Fibroblast of peridontal ligament (primary cell): ENCODE measurements at regions not wholly inside any gene's neighbourhood (a gene's known extent, or its start where the extent isn't known, plus 50 kb on each side); places are given as distances from the start of the nearest gene placed in this dataset.

Experiments
- DNase-seq: peaks from one replicate; pipeline ENCODE4 v3.0.0-alpha.2; 2010; ENCODE audit errors: extremely low read depth

DNA sequence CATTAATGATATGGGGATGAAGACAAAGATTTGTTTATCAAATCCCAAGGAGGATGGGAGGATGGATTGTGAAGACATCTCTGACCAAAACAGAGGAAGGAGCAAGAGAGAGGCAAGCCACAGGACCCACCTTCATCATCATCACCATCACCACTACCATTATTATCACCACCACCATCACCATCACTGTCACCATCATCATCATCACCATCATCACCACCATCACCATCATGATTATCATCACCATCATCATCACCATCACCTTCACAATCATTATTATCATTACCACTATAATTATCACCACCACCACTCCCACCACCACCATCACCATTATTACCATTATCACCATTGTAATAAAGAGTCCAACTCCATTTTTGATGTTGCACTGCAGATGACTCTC is 482.5 kb downstream of the PTPRU start:
- no peak for DNase-seq

DNA sequence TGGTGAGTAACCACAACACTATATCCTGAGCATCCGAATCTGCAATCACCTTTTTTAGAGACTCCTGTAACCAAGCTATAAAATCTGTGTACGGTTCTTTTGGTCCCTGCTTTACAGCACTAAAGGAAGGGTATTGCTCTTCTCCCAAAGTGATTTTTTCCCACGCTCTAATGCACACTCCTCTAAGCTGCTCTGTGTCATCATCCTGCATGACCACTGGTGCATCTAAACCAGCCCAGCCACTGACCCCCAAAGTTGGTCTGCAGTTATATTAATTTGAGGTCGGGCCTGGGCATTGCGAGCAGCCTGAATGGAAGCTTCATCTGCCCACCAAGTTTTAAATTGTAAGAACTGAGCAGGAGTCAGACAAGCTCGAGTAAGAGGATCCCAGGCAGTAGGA is 480.0 kb downstream of the PTPRU start:
- no peak for DNase-seq

DNA sequence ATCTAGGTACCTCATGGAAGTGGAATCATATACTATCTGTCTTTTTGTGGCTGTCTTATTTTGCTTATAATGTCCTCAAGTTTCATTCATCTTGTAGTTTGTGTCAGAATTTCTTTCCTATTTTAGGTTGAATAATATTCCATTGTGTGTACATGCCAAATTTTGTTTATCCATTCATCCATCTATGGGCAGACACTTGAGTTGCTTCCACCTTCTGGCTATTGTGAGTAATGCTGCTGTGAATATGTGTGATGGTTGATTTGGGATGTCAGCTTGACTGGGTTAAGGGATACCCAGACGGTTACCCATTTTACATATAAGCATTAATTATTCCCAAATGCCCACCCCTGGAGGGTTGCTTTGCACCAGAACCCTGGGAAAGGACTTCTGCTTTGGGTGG is 477.5 kb downstream of the PTPRU start:
- peak; percentile 35 for DNase-seq

DNA sequence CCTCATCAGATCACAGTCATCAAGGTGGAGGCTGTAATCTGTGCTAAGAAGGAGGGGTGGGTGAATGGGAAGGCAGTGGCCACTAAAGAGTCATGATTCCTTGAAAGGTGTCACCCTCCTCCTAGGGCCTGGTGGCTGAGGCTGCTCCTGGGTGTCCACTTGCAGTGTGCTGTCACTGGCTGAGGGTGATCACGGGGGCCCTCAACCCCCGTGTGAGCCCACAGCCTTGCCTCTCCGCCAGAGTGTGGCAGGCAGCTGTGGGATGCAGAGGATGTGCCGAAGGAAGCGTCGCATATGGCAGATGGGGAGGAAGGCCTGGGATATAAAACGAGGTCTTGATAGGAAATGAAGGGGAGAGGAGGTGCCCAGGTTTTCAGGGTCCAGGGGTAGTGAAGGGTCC is 476.5 kb downstream of the PTPRU start:
- DNase-seq = no peak

DNA sequence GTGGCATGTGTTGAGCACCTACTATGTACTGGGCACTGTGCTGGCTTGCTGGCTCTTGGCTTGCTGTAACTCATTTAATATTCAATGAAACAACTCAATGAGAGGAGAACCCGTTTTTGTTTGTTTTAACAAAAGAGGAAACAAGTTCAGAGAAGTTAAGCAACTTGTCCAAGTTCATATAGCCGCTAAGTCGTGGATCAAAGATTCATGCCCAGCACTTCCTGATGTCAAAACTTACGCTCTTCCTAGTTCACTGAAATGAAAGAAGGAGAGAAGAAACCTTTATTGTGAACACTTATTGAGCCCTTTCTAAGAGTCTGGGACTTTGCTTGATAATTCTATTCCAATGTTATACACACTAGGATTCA is 475.9 kb downstream of the PTPRU start:
- no peak for DNase-seq

DNA sequence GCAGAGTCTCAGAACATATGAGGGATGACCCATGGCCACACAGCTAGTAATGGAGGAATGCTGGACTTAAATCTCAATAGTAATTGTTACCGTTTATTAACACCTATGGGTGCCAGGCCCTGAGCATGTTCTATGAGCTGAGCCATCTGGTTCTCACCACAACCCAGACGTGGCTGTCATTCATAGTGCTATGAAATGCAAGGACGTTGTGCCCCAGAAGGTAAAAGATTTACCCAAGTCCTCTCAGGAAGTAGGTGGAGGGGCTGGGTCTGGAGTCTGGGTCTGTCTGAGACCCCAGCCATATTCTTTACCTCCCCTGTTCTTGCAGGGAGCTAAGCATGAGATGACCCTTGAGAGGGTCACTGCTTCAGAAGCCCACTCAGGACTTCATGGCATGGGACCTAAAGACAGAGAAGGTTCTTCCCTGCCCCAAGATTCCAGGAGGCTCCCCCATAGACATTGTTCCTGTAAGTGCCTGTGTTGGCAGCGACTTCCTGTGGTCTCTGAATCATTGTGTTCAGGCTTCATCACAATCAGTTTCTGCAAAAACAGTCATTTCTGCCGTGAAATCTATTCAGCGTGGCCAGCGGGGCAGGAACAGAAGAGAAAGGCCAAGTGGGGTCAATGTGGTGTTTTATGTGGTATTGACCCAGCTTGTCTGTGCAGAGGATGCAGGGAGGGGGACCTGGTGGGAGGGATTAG is 475.4 kb downstream of the PTPRU start:
- peak; percentile 79 for DNase-seq

DNA sequence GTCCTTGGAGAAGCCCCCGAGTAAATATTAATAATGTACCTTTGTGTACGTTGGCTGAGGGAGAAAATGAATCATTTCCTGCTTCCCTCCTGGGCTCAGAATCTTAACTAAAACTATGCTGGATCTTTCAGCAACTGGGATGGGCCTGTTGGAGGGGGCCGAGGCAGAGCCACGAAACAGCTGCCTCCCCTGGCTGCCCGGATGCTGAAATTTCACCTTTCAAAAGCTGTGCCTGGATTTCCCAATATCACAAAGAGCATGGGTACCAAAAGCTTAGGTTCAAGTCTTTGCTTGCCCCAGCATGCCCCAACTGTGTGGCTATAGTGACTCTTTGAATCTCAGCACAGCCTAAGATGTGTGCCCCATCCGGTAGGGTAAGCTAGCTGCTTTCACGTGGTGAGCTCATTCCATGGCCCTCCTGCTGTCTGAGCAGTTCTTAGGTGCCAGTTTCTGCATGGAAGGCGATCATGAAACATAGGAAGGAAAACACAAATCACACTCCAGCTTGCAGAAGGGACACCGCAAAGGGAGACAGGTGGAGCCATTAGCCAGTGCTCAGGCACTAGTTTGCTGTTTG is 473.5 kb downstream of the PTPRU start:
- peak; percentile 31 for DNase-seq

DNA sequence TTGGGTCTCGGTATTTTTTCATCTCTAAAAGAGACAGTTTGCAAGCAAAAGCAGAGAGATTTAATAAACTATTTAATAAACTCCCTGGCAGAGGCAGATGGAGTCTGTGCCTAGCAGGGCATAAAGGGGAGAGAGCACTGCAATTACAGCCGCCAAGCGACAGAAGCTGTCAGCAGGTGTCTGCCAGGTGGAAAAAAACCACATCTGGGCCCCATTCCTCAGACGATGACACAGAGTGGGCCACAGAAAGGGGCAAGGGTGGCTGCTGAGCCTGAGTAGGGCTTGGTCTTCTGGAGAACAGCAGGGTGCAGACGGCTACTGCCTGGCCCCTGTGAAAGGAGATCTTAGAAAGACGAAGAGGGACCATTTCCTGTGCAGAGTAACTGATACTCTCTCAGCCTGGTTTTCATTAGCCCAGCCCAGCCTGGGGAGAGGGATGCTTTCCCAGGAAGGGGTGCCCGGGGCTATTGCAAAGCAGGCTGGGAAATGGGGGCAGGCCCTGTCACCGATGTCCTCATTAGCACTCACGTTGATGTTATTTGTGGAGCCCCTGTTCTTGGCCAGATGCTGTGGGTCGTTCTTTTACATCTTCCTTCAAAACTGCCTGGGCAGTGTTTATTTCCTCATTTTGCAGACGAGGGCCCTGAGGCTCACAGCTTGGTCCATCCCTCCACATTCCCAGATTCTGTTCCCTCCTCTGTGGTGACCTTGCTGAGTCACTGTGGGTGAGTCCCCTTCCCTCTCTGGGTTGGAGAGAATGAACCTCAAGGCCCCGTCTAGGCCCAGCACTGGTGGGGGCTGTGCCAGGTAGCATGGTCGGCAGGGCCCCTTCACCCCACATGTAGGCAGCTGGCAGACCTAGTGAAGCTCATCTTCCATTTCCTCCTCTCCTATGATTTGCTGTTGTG is 472.7 kb downstream of the PTPRU start:
- peak; percentile 76 for DNase-seq

DNA sequence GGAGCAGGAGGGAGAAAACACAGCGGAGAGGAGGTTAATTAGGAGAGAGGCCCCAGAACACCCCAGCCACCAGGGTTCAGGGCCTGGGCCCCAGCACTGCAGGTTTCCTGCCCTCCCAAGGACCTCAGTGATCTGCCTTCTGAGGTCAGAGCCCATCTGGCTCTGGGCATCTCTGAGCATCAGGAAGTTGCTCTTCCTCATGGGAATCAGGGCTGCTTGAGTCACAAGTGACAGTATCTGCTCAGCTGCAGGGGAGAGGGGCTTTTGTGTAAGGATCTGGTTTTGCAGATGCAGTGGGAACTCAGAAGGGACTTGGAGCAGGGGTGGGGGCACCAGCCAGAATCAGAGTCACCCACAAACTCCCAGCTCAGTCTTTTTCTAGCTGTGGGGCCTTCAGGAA is 472.1 kb downstream of the PTPRU start:
- DNase-seq = peak; percentile 28

DNA sequence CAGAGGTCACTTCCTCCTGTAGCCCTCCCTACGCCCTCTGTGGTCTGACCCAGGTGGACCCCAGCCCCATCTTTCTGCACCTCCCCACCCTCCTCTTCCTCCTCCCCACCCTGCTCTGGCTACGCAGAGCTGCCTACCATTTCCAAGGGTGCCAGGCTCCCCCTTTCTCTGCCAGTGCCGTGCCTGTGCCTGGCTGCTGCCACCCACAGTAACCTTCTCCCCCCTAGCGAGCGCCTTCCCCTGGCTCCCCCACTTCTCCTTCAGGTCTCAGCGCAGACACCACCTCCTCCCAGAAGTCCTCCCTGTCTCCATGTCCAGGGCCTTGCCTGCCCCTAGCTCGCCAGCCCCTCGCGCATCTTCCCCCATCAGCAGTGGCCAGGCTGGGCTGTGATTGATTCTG is 471.5 kb downstream of the PTPRU start:
- no peak for DNase-seq

DNA sequence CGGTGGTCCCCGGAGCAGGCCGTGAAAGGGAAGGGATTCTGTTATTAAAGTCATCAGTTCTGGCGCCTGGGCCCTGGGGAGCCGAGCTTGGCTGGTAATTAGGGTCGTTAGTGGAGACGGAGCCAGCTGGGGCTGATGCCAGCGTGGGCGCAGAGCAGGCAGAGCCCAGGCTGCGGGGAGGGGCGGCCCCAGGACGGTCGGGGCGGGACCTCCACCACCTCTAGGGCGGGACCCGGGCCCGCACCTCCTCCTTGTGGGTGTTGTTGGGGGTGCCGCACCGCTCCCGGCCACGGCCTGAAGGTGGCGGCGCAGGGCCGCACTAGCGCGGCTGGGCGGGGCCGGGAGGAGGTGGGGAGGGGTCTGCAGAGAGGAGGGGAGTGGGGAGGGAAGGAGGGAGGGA is 470.6 kb downstream of the PTPRU start:
- peak; percentile 25 for DNase-seq

DNA sequence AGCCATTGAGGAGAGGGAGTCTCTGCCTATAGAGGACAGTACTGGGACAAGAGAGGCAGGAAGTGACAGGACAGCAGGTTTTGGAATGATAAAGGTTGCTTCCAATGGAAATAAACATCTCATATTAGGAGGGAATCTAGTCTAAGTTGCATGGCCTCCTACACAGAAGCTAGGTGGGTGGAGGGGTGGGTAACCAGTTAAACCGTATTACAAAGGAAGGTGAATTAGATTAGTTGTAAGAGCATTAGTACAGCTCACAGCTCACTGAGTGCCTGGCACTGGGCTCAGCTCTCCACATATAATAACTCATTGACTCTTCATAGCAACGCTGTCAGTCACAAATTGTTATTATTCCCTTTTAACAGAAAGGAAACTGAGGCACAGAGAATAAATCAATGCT is 468.1 kb downstream of the PTPRU start:
- DNase-seq = no peak

DNA sequence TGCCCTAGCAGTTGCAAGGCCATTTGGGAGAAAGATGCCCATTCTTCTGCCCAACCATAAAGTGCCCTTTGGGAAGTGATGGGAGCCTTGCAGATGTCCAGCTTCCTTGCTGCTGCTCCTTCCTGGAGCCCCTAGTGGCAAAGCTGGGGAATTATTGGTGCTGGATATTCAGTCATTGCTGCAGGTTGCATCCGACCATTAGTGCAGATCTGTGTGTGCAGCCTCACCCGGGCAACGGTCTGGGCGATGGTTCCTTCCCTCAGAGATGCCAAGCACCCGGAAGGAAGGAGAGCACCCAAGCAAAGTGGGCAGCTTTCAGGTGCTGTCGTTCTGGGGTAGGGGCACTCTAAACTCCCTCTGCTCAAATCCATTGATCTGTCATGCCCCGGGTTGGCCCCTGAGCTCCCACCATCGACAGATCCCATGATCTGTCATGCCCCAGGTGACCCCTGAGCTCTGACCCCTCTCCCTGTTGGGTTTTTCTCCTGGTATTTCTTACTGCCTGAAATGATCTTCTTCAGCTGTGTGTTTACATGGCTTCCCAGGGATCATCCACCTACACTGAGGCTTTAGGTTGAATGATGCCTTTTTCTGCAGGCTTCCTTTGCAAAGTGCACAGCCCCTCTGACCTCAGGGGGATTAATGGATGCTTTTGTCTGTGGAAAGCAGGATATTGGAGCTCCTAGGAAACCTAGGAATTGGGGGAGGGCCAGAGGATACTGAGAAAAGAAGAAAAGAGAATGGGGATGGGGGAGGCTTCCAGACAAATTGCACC is 467.5 kb downstream of the PTPRU start:
- DNase-seq = peak; percentile 52

DNA sequence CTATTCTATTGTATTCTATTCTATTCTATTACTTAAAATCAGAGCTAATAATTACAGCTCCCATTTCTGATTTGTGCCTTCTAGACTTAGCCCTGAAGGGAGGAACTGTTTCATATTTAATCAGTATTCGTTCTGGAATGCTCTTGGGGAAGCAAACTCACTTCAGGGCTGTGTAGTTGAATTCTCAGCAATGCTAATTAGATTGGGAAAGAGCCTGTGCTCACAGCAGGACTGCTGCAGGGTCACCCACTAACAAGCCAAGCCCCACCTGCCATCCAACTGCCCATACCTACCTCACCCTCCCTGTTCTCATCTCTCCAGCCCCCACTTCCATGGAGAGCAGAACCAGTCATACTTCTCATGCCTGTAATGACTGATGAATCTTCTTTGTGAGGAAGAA is 464.2 kb downstream of the PTPRU start:
- DNase-seq = no peak

DNA sequence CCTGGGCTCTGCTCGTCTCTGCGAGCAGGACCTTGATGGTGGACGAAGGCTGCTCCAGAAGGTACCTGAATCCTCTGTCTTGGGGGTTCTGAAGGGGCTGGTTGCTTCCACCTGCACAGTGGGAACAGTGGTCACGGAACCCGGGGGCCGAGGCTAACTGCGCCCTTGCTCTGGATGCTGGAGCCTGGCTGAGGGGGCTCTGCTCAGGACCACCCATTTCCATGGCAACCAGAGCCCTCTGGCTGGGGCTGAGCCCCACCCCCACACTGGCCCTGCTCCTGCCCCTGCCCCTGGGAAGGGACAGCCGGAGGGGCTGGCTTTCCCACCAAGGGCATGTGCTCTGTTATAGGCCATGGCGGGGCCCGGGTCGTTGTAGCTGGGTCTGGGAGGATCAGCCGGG is 462.3 kb downstream of the PTPRU start:
- no peak for DNase-seq

DNA sequence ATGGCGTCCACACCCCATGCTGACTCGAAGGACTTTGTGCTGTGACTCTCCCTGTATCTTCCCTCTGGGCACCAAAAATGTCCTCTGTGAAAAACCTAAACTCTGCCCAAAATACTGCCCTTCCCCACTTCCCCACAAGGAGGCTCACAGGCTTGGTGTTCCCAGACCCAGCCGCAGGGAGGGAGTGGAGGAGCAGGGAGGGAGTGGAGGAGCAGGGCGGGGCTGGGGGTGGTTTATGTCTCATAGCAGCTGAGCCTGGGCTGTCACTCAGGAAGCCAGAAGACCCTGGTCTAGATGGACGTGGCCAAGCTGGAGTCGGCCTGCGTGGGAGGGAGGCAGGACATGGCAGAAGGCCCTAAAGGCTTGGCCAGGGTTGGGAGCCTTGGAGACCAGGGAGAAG is 461.7 kb downstream of the PTPRU start:
- peak; percentile 57 for DNase-seq

DNA sequence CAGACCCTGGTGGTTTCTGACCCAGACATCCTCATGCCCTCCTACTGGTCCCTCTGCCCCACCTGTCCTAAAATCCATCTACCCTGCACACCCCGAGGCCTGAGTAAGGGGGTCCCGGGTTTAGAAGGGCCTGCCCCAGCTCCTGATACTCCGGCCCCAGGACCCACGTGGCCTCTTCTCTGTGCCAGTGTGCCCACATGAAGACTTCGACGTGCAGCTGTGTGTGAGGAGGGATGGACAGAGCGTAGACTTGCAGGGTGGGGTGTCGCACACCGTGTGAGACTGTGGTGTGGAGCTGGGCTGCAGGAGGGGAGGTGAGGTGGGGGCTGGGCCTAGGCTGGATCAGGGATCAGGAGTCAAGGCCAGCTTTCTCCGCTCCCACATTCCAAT is 461.1 kb downstream of the PTPRU start:
- DNase-seq = no peak

DNA sequence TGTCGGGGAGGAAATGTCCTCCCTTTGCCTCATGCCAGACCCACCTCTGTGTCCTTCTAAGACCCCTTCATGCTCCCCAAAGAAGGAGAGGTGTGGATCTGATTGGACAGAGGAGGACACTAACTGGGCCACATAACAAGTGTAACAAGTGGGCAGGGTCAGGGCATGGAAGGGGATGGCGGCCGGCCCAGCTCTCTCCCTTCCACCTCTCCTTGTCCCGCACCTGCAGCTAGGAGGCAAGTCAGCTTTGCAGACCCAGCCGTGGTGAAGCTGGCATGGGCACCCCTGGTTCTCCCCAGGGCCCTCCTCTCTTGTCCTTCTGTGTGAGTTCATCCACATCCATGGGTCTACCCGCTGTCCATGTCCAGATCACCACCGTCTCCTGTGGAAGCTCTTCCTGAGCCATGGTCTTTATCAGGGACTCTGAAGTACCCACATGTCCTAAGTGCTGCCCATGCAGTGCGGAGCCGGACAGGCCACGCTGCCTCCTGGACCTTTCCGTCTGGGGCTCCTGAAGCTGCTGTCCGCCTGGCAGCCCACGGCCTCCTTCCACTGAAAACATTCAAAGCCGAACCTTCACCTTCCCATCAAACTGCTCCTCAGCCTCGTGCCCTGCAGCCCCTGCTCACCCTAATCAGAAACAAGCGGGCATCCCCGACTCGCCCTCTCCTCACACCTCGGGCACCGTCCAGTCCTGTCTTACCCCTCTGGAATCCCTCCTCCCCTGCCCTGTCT is 460.5 kb downstream of the PTPRU start:
- DNase-seq = no peak

DNA sequence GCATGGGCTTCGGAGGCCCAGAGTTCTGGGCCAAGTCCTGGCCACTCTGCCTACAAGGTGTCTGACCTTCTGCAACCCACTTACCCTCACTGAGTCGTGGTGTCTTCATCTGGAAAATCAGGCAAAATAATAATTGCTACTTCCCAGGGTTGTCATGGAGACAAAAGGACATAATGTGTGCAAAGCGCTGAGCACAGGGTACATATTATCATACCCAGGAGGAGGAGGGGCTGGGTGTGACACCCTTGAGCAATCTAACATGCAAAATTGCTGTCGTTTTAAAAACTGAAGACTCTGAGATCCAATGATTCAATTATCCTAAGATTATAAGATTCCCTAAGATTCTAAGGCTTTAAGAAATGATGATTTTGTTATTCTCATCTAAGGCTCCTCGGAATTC is 459.5 kb downstream of the PTPRU start:
- no peak for DNase-seq

DNA sequence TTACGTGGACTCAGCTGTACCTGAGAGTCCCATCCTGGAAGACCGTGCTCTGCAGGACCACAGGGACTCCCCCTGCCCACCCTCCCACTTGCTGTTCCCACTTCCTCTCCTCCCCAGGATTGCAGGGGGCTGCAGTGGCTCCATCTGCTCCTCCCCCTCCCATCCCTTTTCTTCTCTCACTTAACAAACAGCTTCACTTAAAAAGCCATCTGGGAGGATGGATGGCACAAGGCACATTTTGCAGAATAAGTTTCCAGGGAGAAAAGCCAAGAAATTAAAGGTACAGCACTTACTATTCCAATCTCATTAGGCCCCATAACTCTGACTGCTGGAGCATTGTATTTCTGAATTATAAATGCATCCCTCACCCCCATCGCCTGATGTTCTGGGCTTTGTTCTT is 458.7 kb downstream of the PTPRU start:
- DNase-seq = no peak

DNA sequence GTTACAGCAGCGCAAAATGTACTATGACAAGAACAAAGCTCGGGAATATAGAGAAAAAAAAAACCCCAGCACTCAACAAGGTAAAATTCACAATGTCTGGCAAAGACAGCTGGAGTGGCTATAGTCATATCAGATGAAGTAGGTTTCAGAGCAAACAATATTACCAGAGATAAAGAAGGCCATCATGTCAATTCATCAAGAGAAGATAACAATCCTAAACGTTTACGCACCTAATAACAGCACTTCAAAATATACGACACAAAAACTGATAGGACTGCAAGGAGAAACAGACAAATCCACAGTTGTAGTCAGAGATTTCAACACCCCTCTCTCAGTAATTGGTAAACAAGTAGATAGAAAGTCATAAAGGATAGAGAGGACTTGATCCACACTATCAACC is 455.2 kb downstream of the PTPRU start:
- DNase-seq = no peak

DNA sequence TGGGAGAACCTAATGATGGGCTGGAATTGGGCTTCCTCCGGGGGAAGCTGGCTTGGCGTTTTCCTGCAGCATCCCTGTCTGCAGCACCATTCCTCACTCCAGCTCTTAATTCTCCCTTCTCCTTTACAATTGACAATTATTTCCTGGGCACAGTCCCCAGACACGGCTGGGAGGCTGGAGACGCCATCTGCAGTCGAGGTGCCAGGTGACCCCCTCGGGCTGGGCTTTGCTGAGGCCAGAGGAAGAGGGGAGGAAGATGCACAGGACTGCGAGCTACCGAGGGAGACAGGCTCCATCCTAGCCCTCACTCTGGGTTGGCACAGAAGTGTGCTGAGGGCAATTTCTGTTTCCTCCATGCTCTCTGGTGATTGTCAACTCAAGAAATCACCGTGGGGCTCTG is 453.8 kb downstream of the PTPRU start:
- no peak for DNase-seq
